Karpas-422 (cell line): ENCODE measurements at regions not wholly inside any gene's neighbourhood (a gene's known extent, or its start where the extent isn't known, plus 50 kb on each side); places are given as distances from the start of the nearest gene placed in this dataset.
A peak's percentile ranks its signal among the peaks of the same experiment; 100 is the strongest.

Source experiments
- DNase-seq: peaks from one replicate; pipeline ENCODE4 v3.0.0-alpha.2; 2015
- H2AFZ ChIP-seq: fragments of 200-600 bp; sonication (generic); 2 replicates; pipeline ENCODE4 v1.6.1; 2014; ENCODE audit warnings: antibody characterized with exemption, low read length, mixed read lengths
- H3K27ac ChIP-seq: fragments of 200-600 bp; sonication (generic); 2 replicates; pipeline ENCODE4 v1.5.1; 2014; ENCODE audit warnings: mild to moderate bottlenecking, low read length, moderate library complexity
- H3K27me3 ChIP-seq: fragments of 200-600 bp; sonication (generic); 2 replicates; pipeline ENCODE4 v1.6.1; 2014; ENCODE audit warnings: low read length, mixed read lengths
- H3K36me3 ChIP-seq: fragments of 200-600 bp; sonication (generic); 2 replicates; pipeline ENCODE4 v1.6.1; 2014; ENCODE audit warnings: low read length, mixed read lengths; ENCODE audit not compliant: insufficient read depth
- H3K4me1 ChIP-seq: fragments of 200-600 bp; sonication (generic); 2 replicates; pipeline ENCODE4 v1.6.1; 2014; ENCODE audit warnings: mild to moderate bottlenecking, low read length, mixed read lengths
- H3K4me2 ChIP-seq: fragments of 200-600 bp; sonication (generic); 2 replicates; pipeline ENCODE4 v1.6.1; 2014; ENCODE audit warnings: low read length, low read depth, mild to moderate bottlenecking; ENCODE audit not compliant: poor library complexity, severe bottlenecking
- H3K4me3 ChIP-seq: fragments of 200-600 bp; sonication (generic); 2 replicates; pipeline ENCODE4 v1.5.1; 2014; ENCODE audit warnings: mild to moderate bottlenecking, antibody characterized with exemption, low read length, mixed read lengths
- H3K79me2 ChIP-seq: fragments of 200-600 bp; sonication (generic); 2 replicates; pipeline ENCODE4 v1.6.1; 2014; ENCODE audit warnings: mild to moderate bottlenecking, low read length, mixed read lengths
- H3K9ac ChIP-seq: fragments of 200-600 bp; sonication (generic); 2 replicates; pipeline ENCODE4 v1.6.0; 2014; ENCODE audit warnings: low read length
- H3K9me2 ChIP-seq: fragments of 200-600 bp; sonication (generic), shearing (Covaris generic); replicated peaks from 2 replicates; pipeline ENCODE4 v1.6.0; 2014; ENCODE audit warnings: mild to moderate bottlenecking, low read length, moderate library complexity; ENCODE audit not compliant: insufficient read depth
- H3K9me3 ChIP-seq: fragments of 300-700, 200-600 bp; sonication (generic); 2 replicates; pipeline ENCODE4 v1.6.1; 2014; ENCODE audit warnings: low read length, mixed read lengths
- H4K20me1 ChIP-seq: fragments of 200-600 bp; sonication (generic); 2 replicates; pipeline ENCODE4 v1.6.1; 2014; ENCODE audit warnings: mild to moderate bottlenecking, antibody characterized with exemption, low read length, low read depth; ENCODE audit not compliant: insufficient read depth

DNA sequence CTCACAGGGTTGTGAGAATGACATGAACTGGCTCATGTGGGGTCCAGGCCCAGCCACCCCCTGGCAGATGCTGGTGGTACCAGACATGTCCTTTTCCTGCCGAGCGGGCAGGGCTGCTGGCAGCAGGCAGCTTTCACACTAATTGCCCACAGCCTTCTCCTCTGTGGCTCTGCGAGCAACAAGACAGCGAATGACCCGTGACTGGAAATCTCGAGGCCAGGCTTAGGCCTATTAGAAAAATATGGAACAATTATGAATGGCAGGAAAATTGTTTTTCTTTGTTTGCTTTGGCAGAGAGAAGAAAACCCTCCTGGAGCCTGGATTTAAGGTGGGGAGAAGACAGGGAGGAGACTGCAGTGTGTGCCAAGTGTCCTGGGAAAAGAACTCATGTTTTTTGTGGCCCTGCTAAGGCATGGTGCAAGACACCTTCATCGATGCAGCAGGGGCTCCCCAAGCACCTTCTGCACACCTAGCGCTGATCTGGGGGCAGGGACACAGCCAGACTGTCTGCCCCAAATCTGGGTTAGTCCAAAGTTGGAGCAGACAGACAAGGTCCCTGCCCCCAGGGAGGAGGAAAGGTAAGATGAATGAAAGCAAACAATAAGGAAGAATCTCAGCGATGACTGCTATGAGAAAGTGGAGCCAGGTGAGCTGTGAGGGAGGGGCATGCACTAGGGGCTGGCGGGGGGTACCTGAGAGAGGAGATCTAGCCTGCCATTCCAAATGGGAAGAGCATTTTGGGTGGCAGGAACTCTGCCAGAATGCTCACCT, 193.8 kb upstream of the TLE3 start:
- Histone ChIP-seq H3K9me2 (no peaks in the 10 kb centered on the region), H3K27ac (no peak overlapping the region), H3K4me1 (peaks cover 25% of the 10 kb centered on the region), H3K4me3 (no peak overlapping the region), H3K79me2 (no peaks in the 10 kb centered on the region), H3K9ac (no peak overlapping the region), H2AFZ (no peak overlapping the region), H3K36me3 (no peaks in the 10 kb centered on the region), H3K9me3 (no peaks in the 10 kb centered on the region), H3K4me2 (no peak overlapping the region), H4K20me1 (no peaks in the 10 kb centered on the region), H3K27me3 (no peaks in the 10 kb centered on the region; the same call in 1 of the 2 replicates)
- no peak for DNase-seq

DNA sequence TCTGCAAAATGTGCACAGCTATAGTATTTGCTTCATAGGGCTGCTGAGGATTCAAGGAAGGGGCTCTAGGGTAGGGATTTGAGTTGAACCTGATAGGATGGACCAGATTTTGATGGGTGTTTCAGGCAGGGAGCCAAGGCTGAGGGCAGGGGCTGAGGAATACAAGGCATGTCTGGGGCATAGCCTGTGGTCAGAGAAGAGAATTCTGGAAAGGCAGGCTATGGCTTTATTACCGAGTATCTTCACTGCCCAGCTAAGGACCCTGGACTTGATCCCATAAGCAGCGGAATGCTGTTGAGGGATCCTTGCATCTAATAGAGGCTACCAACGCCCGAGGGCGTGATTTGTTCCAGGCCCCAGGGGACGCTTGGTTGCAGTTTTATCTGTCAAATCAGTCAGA, 193.0 kb upstream of the TLE3 start:
- Histone ChIP-seq H3K27me3 (no peaks in the 10 kb centered on the region; the same call in 1 of the 2 replicates), H3K4me3 (no peak overlapping the region), H3K9me2 (no peaks in the 10 kb centered on the region), H4K20me1 (no peaks in the 10 kb centered on the region), H3K36me3 (no peaks in the 10 kb centered on the region), H3K79me2 (no peaks in the 10 kb centered on the region), H3K9ac (no peak overlapping the region), H3K4me2 (no peak overlapping the region), H3K4me1 (peaks cover 26% of the 10 kb centered on the region), H3K27ac (no peak overlapping the region), H2AFZ (no peak overlapping the region), H3K9me3 (no peaks in the 10 kb centered on the region)
- DNase-seq, result no peak

DNA sequence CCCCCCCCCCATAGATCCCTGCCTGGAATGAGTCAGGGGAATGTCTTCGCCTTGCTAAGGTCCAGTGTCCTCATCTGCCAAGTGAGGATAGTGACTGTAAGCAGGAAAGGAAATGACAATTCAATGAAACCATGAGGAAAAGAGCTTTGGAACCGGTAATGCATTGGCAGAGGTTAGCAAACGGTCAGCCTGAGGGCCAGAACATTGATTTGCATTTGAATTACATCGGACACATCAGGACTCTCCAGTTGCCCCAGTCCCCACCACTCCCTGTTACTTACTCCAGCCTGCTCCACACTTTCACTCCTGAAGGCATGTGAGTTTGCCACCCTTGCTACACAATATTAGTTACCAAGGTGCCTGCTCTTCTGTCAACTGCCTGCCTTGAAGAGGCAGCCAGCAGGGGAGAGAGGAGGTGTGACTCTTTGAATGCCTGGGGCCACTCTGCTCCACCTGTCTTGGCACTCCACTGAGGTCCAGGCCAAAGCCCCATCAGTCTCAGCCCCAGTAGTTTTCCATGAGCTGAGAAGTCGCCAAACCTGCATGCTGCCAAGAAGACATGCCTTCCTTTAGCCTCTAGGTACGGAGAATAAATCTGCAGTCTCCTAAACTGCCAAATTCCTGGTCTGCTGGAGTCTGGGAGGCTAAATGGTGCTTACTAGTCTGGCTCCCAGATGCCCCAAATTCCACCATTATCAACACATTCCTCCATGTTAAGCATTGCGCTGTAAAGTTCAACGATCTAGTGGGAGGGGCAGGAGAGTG, 191.7 kb upstream of the TLE3 start:
- Histone ChIP-seq H3K36me3 (no peaks in the 10 kb centered on the region), H3K79me2 (no peaks in the 10 kb centered on the region), H3K9me3 (no peaks in the 10 kb centered on the region), H3K4me2 (no peak overlapping the region), H3K4me3 (no peak overlapping the region), H2AFZ (no peak overlapping the region), H3K27ac (no peak overlapping the region), H4K20me1 (no peaks in the 10 kb centered on the region), H3K9ac (no peak overlapping the region), H3K27me3 (no peaks in the 10 kb centered on the region; the same call in 1 of the 2 replicates), H3K9me2 (no peaks in the 10 kb centered on the region), H3K4me1 (peaks cover 39% of the 10 kb centered on the region)
- no peak for DNase-seq

DNA sequence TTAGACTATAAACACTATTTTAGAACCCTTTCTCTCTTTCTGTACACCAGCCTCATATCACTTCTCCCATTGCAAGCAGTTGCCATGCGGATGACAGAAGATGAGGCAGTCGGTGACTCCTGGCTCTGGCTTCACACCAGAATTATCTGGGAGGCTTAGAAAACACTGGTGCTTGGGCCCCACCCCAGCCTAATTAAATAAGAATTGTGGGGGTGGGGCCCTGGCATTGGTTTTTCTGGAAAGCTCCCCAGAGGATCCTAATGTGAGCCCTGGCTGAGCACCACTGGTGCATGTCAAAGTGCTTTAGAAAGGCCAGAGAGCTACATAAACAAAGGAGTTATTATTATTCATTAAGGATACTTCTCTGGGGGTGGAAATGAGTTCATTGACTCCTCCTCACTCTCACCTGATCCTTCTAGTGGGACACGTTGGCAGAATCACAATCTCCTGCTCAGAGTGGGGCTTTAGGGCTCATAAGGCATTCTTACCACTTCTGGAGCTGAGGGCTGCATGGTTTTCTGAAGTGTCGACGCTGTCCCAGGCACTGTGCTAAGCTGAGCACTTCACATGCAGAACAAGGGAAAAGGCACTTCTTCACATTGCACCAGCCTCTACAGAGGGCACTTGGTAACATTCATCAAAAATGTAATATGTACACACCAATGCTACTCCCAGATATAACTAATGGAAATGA, 188.5 kb upstream of the TLE3 start:
- Histone ChIP-seq H3K4me3 (no peak overlapping the region), H2AFZ (no peak overlapping the region), H3K4me1 (peaks cover 71% of the 10 kb centered on the region), H3K79me2 (no peaks in the 10 kb centered on the region), H3K4me2 (no peak overlapping the region), H3K9me2 (no peaks in the 10 kb centered on the region), H3K27me3 (no peaks in the 10 kb centered on the region; the same call in 1 of the 2 replicates), H4K20me1 (no peaks in the 10 kb centered on the region), H3K9me3 (no peaks in the 10 kb centered on the region), H3K36me3 (no peaks in the 10 kb centered on the region), H3K27ac (no peak overlapping the region), H3K9ac (no peak overlapping the region)
- no peak for DNase-seq

DNA sequence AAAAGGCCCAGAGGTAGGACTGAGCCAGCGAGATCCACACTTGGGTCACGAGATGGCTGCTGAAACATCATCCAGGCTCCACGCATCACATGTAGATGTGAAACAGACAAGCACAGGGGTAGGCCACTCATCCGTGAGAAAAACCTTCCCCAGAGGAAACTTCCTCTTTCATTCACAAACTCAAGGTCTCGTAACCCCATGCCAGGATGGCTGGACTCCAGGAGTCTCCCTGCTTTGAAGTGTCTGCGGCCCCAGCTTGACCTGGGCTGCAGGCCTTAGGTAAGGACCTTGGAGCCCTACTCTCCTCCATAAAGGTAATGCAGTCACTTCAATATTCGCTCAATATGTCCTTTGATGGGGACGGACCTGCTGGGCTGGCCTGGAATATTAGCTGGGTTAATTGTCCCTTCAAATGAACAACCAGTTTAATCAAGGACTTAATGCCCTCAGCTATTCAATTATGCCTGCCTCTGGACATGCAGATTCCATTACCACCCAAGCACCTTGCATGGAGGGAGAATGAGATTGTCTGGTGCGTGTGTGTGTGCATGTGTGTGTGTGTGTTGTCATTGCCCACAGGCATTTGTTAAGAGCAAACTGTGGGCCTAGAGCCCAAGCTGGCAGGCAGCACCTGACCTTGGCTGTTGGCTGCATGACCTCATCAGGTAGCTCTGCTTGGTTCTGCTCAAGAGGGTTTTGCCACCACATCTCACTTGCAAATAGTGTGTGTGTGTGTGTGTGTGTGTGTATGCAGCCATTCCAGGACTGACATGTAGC, 186.9 kb upstream of the TLE3 start:
- Histone ChIP-seq H3K9me3 (no peaks in the 10 kb centered on the region), H3K79me2 (no peaks in the 10 kb centered on the region), H3K27ac (peak overlapping the region; percentile 70), H3K4me3 (no peak overlapping the region), H3K27me3 (no peaks in the 10 kb centered on the region; the same call in 1 of the 2 replicates), H3K36me3 (no peaks in the 10 kb centered on the region), H2AFZ (no peak overlapping the region), H4K20me1 (no peaks in the 10 kb centered on the region), H3K4me2 (peak overlapping the region; percentile 20), H3K4me1 (peaks cover 83% of the 10 kb centered on the region), H3K9ac (peak overlapping the region; percentile 12), H3K9me2 (no peaks in the 10 kb centered on the region)
- DNase-seq, result peak; percentile 73

DNA sequence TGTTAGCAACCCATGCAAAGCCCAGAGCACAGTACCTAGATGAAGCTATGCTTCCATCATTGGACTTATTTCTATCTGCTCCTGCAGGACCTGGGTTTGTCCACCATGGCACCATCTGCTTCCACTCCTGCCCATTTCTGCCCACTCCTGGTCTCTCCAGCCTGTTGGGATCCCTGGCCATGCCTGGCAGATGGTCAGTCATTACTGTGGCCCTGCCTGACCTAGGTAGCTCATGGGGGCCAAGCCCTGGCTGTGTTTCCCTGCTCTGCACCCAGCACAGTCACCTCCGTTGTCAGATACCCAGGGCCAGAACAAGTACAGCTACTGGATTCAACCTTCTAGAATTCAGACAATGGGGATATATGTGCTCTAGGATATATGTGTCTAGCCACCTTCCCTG, 185.8 kb upstream of the TLE3 start:
- Histone ChIP-seq H2AFZ (no peak overlapping the region), H3K4me2 (no peak overlapping the region), H3K27ac (no peak overlapping the region), H3K79me2 (no peaks in the 10 kb centered on the region), H3K36me3 (no peaks in the 10 kb centered on the region), H3K9me2 (no peaks in the 10 kb centered on the region), H3K9me3 (no peaks in the 10 kb centered on the region), H4K20me1 (no peaks in the 10 kb centered on the region), H3K4me3 (no peak overlapping the region), H3K4me1 (peaks cover 85% of the 10 kb centered on the region), H3K27me3 (no peaks in the 10 kb centered on the region), H3K9ac (no peak overlapping the region)
- DNase-seq, result no peak

DNA sequence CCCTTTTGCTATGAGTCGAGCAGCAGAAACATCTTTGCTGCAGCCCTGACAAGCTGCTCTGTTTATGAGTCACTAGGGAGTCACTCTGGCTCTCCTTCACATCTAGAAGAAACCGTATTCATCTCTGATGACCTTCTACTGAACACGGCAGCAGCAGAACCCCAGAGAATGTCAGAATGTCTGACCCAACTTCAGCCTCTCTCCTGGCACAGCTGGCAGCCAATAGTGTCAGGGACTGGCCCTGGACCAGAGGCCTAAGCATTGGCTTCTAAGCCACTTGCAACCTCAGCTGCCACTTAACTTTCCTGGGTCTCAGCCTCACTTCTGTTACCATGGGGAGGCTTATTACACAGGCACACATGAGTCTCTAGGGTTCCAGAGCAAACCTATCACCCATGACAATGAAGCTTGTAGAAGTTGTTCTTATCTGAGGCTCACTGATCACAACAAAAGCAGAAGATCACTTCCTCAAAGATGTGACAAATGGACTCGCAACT, 184.1 kb upstream of the TLE3 start:
- H3K4me1 ChIP-seq, result peaks cover 74% of the 10 kb centered on the region
- no peak overlapping the region for H2AFZ ChIP-seq
- no peaks in the 10 kb centered on the region for H4K20me1 ChIP-seq
- H3K9ac ChIP-seq, result peak overlapping the region; percentile 57
- H3K4me3 ChIP-seq, result peak overlapping the region; percentile 18; the same call in 1 of the 2 replicates
- H3K9me2 ChIP-seq, result no peaks in the 10 kb centered on the region
- DNase-seq, result peak; percentile 89
- no peaks in the 10 kb centered on the region for H3K79me2 ChIP-seq
- H3K9me3 ChIP-seq, result no peaks in the 10 kb centered on the region
- H3K27me3 ChIP-seq, result no peaks in the 10 kb centered on the region
- peak overlapping the region; percentile 59 for H3K4me2 ChIP-seq
- no peaks in the 10 kb centered on the region for H3K36me3 ChIP-seq
- H3K27ac ChIP-seq, result peak overlapping the region; percentile 96
